Kidney epithelial cell (primary cell): ENCODE measurements at regions not wholly inside any gene's neighbourhood (a gene's known extent, or its start where the extent isn't known, plus 50 kb on each side); places are given as distances from the start of the nearest gene placed in this dataset.
"Not testable (repeated sequence)": the region's sequence is repeated elsewhere in the genome, so short reads cannot be mapped to it uniquely, and the experiment has no call there.

Experiments used
- DNase-seq: peaks from one replicate; pipeline ENCODE4 v3.0.0-alpha.2; 2010; ENCODE audit warnings: low read depth
- H3K27me3 ChIP-seq: 2 replicates; pipeline ENCODE4 v1.6.0; 2011; ENCODE audit warnings: low read length; ENCODE audit not compliant: control insufficient read depth, insufficient read depth
- H3K36me3 ChIP-seq: 2 replicates; pipeline ENCODE4 v1.5.1; 2011; ENCODE audit warnings: low read length; ENCODE audit not compliant: control insufficient read depth, insufficient read depth
- H3K4me3 ChIP-seq: 2 replicates; pipeline ENCODE4 v1.5.1; 2011; ENCODE audit warnings: low read depth, mild to moderate bottlenecking, control low read depth, low read length
- CTCF ChIP-seq: IDR thresholded peaks from 2 replicates; pipeline ENCODE4 v1.5.1; 2011; ENCODE audit warnings: mild to moderate bottlenecking, moderate library complexity, low read length, control low read depth, inconsistent platforms; ENCODE audit not compliant: insufficient read depth, poor library complexity, severe bottlenecking

- Histone ChIP-seq H3K36me3 (no peaks in the 10 kb centered on the region), H3K27me3 (peaks cover 4% of the 10 kb centered on the region), H3K4me3 (no peak overlapping the region)
- DNase-seq = no peak
- no peak for TF ChIP-seq CTCF
These were observed 57.1 kb upstream of the CACUL1 start for GRCh38 chr10:118811675-118812392.

- no peak for DNase-seq
- Histone ChIP-seq H3K27me3 (peaks cover 4% of the 10 kb centered on the region), H3K4me3 (no peak overlapping the region), H3K36me3 (no peaks in the 10 kb centered on the region)
- no peak for TF ChIP-seq CTCF
These were observed 57.6 kb upstream of the CACUL1 start for GRCh38 chr10:118812393-118812740.

GRCh38 chr10:118813001-118813400, 58.2 kb upstream of the CACUL1 start:
- not testable (repeated sequence) for H3K27me3 ChIP-seq, H3K36me3 ChIP-seq, DNase-seq, H3K4me3 ChIP-seq

- Histone ChIP-seq H3K36me3 (no peaks in the 10 kb centered on the region), H3K4me3 (no peak overlapping the region), H3K27me3 (peaks cover 2% of the 10 kb centered on the region)
- no peak for DNase-seq
- no peak for TF ChIP-seq CTCF
These were observed 61.9 kb upstream of the CACUL1 start for GRCh38 chr10:118816471-118817168.

- DNase-seq = no peak
- peaks cover 2% of the 10 kb centered on the region for H3K27me3 ChIP-seq
These were observed 62.7 kb upstream of the CACUL1 start for GRCh38 chr10:118817328-118818068.

More at GRCh38 chr10:118817328-118818068, 62.7 kb upstream of the CACUL1 start:
- TF ChIP-seq CTCF = no peak
- Histone ChIP-seq H3K36me3 (no peaks in the 10 kb centered on the region), H3K4me3 (no peak overlapping the region)
